ENCODE measurements at regions not wholly inside any gene's neighbourhood (a gene's known extent, or its start where the extent isn't known, plus 50 kb on each side); places are given as distances from the start of the nearest gene placed in this dataset.

DNA sequence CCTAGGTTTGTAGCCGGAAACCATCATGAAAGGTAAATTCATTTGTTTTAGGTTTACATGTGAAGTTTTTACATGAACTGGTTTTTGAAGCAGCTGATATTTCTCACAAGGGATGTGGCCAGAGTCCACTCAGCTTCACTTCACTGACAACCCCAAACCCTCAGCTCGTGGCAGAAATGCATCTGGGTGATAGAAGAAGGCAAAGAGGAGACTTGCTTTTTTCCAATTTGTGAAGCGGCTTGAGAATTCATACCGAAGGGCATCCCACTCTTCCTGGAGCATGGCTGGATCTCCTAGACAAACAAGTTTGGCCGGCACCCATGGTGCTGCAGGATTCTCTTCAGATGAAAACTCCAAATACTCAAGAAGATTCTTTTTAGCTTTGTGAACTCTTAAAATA lies 392.8 kb upstream of the CNR1 start:
- DNase-seq, result no peak

DNA sequence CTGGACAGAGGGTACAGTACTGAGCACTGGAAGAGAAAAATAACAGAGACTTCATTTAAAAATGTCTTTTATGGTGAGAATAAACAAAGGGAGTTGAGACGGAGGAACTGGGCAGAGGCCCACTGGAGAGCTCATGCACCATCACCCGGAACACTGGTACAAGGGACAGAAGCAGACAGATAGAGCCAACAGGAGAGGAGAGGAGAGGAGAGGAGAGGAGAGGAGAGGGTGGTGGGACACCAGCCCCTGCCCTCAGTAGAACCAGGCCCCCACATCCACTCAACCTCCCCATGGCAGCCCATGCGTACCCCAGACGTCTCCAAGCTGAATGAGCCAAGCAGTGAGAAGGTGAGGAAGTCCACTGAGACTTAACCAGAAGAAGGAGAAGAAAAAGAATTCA lies 390.5 kb upstream of the CNR1 start:
- no peak for DNase-seq

DNA sequence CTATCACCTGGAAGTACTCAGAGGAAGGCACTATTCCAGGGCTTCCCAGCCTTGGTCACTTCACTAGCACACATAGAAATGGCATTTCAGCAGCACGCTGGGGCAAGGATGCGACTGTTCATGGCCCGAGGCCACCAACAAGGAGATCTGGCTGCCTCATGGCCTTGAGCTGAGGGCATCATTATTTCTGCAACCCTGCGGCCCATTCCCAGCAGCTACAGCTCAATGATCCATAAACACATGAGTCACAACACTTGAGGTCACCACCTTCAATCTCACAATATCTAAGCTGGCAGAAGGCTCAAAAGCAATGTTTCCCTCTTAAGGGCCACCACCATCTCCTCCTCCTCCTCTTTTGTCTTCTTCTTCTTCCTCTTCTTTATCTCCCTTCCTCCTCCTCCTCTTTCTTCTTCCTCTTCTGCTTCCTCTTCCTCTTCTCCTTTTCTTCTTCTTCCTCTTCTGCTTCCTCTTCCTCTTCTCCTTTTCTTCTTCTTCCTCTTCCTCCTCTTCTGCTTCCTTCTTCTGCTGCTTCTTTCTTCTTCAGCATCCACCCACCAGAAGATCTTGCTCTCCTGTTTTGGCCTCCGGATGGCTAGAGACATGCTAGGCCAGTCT lies 382.9 kb upstream of the CNR1 start:
- no peak for DNase-seq

DNA sequence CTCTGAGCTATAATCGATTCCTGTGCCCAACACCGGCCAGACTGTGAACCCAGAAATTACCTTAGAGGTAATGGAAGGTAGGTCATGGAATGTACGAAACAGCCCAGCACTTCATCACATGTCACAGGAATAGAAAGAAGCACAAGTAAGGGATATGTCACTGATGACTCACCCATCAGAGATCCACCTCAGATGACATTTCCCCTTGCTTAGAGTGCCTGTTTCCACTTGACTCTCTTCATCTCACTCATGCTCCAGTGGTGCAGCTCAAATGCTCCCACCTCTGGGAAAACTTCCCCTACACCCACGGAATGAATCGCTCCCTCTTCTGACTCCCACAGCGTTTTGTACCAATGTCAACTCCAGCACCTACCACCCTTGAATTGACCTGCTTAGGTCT lies 381.6 kb upstream of the CNR1 start:
- DNase-seq, result no peak

DNA sequence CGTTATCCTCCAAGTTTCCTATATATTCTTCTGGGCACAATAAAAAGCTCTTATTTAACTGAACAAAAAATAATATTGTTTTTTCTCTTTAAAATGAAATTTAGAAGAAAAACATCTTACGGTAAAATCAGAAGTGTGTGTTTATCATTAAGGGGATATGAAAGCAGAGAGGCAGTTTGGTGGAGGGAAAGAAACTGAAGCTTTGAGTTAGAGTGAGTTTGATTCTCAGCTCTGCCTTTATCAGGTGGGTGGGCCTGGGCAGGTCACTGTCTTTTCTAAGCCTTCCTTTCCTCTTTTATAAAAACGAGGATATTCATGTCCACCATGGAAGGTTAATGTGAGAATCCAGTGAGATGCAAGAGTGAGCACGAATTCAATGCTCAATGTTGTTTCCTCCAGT lies 379.8 kb upstream of the CNR1 start:
- no peak for DNase-seq

DNA sequence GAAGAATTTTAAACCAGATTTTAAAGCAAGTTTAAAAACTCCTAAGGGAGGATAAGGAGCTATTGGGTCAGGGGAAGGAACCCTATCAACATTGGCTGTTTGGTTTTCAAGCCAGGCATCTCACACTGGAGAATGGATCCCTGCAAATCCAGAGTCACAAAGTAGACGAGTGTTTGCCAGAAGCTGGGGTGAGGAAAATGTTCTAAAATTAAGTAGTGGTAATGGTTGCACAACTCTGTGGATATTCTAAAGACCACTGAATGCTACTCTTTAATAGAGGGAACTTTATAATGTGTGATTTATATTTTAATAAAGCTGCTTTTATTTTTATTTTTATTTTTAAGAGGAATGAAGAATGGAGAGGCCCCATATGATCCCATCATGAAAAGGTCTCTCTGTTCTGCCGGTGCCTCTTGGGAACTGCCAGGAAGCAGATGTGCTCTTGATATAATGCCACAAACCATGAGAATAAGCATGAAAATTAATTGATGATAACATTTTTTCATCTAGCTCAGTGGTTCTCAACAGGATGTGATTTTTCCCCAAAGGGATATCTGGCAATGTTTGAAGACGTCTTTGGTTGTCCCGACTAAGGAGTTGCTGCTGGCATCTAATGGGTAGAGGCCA lies 379.0 kb upstream of the CNR1 start:
- DNase-seq, result no peak

DNA sequence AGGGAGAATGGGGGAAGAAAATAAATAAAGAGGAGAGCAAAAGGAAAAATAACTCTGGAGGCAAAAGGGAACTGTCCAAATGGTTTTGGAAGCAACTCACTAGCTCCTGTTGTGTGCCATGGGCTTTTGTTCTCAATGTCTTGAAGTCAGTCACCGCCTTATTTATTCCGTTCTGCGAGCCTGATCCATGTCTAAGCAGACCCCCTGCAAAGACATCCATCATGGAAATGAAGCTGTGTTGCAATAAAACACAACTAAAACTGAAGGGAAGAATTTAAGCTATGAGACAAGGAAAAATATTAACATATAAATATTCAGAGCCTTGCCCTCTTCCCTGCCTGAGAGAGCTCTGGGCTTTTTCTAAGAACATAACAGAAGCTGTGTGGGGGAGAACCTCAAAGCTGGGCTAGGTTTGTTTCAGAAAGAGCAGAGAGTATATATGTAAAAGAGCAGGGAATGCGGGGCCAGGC lies 373.2 kb upstream of the CNR1 start:
- no peak for DNase-seq

DNA sequence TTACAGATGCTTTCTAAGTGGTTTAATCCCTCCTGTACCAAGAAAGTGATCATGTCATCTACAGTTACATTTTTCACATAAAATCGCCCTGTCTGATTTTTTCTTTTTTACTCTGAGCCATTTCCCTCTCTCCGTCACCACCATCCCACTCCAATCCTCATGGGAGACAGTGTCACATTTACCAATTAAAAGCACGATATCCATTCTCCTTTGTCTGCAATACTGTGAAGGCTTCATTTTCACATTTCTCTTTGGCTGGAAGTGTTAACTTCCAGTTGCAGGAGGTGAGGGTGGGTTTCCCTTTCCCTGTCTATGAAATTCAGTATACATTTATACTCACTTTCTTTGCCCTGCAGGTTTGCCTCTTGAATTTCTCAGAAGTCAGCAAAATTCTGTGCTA lies 372.7 kb upstream of the CNR1 start:
- no peak for DNase-seq

DNA sequence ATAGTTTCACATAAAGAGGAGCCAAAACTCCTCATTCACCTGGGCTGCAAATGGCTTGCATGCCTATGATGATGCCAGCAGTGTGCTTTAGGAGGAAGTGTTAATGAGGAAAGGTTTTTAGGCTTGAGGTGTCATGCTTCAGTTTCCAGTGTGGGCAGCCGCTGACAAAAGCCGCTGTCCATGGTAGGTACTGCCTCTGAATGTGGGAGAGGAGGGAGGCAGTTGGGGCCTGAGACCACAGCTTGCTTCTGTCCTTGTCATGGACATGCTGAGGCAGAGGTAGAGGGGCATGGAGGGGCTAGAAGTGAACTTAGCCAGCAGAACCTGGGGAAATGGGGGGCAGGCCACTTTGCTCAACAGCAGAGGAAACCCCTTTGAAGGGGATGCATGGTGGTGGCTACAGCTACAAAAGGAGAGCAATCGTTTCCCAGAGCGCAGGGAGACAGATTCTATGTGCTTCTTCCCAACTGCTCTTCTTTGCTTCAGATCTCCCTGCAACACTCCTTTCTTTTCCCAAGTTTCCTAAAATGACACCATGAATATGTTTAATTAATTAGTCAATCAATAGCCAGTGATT lies 372.1 kb upstream of the CNR1 start:
- no peak for DNase-seq

DNA sequence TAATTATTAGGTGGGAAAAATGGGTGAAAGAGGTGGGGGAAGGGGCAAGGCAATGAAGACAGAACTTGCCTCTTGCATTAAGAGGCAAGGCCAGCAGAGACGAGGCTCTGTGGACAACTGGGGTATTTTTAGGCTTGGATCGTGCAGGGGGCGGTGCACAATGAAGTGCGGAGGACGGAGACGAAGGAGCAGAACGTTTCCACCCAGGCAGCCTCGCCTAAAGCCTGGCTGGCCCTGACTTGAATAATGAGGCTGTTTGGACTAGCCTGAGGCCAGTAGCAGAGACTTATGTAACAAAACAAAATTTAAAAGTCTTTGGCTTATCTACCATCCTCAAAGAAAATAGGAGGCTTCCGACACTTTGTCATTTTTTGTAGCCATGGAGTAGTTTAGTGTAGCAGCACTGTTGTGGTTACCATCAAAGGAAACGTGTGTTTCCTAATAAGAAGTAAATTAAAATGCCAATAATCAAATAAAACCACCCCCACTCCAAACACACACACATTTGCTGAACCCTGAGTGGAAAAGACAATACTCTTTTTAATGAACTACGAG lies 370.0 kb upstream of the CNR1 start:
- DNase-seq, result no peak

DNA sequence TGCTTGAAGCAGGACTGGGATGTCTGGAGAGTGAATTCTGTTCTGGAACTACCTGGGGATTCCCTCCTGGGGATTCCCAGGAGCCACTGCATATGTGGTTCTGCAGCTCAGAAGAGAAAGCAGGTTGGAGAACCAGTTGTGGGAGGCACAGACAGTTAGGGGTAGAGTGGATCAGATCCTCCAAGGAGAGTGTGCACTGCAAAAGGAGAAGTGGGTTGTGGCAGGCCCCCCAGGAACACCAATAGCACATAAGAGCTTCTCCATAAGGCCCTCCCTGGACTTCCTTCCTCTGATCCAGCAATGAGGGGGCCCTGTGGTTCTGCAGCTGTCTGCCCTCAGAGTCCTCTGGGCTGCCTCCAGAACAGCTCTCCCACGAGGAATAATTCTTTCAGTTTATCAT lies 369.2 kb upstream of the CNR1 start:
- DNase-seq, result no peak

DNA sequence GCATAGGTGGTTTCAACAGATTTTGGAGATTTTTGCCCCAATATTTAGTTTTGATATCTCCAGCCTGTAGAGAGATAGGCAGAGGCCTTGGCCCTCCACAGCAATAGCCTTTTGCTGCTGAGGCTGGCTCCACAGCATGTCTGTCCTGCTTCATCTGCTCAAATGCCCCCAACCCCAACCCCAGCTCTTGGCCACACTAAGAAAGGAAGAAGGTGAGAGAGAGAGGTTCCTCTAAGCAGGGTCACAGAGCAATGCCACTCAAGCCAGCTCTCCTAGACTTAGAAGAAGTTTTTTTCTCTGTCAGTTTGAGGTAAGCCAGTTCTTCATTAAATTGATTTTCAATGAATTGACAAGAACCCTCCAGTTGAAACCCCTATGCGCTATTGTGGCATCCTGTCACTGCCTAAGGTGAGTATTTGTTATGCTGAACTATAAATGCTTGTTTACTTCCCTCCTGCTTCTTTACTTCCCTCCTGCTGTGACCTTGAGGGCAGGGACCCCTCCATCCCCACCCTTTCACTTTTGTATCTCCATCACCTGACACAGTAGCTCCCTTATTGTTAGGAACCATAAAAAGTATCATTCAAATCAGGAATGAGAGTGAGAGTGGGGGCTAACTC lies 366.2 kb upstream of the CNR1 start:
- no peak for DNase-seq

DNA sequence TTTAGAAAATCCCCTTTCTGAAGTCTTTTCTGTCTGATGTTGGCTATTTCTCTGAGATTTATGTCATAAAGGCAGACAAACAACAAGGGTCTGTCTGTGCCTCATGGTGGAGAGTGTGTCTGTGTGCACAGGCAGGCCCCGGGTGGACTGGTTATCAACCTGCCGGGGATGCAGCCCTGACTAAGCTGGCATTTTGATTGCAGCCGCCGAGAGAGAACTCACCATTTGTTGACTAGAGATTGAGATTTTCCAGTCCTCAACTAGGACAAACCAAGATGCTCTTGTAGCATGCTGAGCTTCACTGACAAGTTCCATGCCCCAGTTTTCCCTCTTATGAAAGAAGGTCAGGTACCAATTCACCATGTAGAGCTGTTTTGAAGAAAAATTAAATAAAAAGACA lies 363.6 kb upstream of the CNR1 start:
- DNase-seq, result no peak

DNA sequence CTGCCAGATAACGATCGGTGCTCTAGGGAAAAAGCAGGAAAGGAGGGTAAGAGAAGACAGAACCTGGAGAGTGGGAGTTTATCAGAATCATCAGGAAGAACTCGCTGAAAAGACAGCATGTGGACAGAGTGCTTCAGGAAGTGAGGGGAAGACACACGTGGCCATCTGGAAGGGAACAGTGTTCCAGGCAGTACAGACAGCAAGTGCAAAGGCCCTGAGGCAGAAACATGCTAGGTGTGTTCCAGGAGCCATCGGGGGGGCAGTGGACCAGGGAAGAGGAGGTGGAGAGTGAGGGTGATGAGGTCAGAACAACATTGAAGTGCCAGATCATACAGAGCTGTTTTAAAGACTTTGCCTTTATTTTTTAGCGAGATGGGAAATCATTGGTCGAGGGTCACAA lies 354.3 kb upstream of the CNR1 start:
- DNase-seq, result no peak

DNA sequence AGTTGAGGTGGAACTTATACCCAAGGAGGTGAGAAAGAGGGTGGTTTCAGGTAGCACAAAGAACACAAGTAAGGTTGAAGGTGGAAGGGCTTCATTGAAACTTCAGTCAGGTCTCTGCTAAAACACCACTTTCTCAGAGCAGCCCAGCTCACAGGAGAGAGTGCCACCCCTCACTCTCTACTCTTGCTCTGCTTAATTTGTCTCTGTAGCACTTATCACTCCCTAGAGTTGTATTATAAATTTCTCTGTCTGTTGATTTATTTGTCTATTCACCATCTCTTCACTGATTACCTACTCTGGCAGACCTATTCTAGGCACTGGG lies 353.8 kb upstream of the CNR1 start:
- no peak for DNase-seq

DNA sequence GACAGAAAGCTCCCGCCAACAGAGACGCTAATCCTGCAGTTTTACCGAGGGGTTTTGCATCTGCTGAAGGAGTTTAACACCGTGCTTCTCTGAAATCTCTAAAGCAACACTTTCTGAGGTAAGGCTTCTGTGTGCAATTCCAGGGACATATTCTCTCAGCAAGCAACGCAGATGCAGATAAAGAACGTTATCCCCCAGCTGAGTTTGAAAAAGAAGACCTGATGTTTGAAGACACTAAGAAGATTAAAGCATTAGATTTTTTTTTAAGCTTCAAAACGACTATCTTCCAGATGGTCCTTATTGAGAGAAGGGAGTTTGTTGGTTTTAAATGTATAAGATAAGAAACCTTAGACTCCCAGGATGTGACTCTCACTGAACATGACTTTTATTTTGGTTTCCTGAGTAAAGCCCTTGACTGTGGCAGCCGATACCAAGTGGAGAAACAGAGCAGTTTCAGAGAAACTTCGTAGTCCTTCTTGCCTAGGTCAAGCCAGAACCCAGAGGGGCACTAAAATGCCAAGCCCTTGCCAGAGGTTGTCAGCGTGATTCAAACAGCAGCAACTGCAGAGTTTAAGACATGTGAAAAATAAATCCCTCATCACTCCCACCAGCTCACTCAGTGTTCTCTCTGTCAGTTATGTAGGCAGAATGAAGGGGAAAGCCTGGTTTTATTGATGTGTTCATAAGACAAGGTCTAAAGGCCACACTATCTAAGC lies 353.3 kb upstream of the CNR1 start:
- no peak for DNase-seq

DNA sequence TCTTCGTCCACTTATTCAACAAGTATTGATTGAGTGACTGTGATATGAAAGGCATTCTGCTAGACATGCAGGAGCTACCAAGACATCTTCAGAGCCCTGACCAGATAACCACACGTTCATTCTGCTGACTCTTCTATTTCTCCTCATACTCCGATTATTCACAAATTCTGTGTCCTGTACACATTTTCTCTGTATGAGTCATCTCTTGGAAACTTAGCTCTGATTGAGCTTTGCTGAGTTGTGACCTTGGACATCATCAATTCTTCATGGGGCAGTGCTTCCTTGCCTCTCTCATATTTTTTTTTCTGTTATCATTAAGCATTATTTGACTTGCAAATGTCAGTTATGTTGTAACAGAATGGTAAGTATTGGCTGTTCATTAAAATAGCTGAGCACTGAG lies 351.6 kb upstream of the CNR1 start:
- DNase-seq, result no peak

DNA sequence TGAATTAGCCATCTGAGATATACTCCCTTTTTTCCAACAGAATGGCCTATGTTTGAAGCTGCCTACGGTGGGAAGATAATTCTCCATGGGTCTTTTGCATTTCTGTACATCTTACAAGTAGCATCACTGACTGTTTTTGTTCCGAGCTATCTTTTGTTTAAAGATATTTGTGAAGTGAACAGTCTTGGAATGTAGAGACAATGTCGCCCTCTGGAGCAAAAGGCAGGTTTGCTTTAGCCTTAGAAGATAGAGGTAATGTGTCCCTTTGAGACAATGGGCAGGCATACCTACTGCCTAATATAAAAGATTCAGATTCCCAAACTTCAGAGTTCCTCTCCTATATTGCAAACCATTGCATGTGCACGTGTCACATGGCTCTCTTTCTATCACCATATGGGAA lies 347.8 kb upstream of the CNR1 start:
- no peak for DNase-seq

DNA sequence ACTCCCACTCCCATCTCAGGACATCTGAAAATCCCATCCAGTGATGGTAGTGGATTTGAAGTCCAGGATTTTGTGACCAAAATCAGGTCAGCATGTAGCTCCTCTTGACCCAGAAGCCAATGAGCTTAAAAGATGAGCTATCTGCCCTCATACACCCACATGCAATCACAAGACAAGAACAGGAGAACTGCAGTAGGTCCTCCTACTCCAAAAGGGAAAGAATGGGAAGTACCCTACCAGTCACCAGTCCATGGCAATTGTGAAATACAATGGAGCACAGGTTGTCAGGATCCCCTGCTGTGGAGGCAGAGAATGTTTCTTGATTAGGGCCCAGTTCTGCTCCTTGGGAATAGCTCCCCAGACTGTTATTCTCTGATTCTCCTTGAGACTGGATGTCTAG lies 347.3 kb upstream of the CNR1 start:
- DNase-seq, result no peak

DNA sequence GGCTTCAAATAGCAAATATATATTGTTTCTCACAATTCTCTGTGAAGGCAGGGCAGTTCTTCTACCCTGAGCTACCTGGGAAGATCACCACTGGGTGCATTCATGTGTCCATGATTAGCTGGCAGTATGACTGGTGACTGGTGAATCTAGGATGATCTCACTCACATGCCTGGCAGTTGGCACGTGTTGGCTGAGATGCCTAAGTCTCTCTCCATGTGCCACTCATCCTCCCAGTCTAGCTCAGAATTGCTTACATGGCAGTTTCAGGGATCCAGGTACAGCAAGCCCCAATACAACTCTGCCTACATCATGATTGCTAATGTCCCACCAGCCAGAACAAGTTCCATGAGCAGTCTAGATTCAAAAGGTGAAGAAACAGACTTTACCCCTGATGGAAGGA lies 346.8 kb upstream of the CNR1 start:
- no peak for DNase-seq

DNA sequence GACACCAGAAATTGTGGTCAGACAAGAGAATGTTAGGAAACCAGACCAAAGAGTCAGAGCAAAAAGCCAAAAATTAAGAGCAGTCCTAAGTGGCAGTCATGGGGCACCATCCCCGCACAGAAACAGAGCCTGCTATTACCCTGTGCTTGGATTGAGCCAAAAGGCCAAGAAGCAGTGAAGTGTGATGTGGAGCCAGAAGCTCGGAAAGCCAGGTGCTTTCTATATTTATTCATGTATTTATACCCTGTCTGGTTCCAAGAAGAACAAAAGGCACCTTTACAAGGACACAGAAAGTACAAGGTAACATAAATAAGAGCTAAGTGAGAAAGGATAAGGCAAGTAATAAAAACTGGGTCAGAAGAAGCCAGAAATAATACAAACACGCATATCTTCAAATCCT lies 336.2 kb upstream of the CNR1 start:
- no peak for DNase-seq

DNA sequence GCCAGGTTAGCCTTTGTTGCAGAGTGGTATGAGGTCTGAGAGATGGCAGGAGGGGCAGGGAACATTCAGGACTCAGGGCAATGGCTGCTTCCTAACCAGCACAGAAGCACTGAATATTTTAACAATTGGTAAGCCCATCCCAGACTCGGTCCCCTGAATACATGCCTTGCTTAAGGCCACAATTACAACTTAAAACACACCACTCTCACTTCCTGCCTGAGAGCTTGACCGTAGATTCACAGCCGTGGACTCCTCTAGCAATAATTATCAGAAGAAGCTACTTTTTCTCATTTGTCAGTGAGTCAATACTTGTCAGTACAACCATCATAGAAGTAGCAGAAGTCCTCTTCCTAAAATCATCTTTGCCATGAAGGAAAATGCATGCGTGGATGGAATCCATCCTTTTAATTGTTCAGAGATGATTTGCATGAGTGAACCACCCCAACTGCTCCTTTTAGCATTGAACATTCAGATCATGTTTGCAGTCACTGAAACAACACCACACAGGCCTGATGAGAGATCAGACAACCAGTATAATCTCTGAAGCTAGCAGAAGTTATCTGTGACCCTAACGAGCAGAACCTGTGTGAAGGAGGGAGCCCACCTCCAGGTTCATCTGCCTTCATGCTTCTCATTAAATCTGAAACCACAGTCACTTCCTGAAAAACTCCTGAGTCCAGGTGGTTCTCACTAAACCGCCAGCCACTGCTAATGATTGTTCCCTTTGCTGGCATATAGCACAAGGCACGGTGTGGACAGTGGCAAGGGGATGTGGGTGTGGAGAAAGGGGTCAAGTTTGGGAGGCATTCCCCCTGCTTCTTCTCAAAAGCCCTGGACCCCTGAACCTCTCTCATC lies 333.9 kb upstream of the CNR1 start:
- DNase-seq, result no peak

DNA sequence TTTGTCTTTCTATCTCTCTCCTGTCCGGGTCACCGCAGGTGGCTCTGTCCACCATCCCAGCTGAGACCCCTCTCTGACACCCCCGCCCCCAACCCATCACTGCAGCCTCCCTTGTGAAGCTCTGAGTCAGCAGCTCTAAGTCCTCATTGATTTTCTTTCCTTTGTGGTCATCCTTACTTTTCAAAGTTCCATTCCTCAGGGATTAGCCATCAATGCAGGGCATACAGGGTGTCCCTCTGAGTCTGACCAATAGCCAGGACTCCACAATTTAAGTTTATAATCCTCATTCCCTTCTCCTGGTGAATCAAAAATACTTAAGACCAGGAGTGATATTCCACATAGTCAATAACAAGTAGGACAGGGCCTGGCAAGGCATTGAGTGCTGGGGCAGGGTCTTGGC lies 333.3 kb upstream of the CNR1 start:
- DNase-seq, result no peak
